Activated CD4-positive, alpha-beta T cell treated with anti-CD3 and anti-CD28 coated beads, Interleukin-2, amount 10 ng/mL, durations not matched to agents 24 days and 14 days (primary cell): ENCODE measurements at regions not wholly inside any gene's neighbourhood (a gene's known extent, or its start where the extent isn't known, plus 50 kb on each side); places are given as distances from the start of the nearest gene placed in this dataset.

ENCODE experiments used
- DNase-seq: peaks from one replicate; pipeline ENCODE4 v3.0.0; 2022
- H3K27ac Mint-ChIP-seq: one replicate; pipeline ENCODE4 v1.8.0; 2022; ENCODE audit warnings: mild to moderate bottlenecking, mixed read lengths
- H3K27me3 Mint-ChIP-seq: one replicate; pipeline ENCODE4 v1.8.0; 2022; ENCODE audit warnings: mixed read lengths
- H3K36me3 Mint-ChIP-seq: one replicate; pipeline ENCODE4 v1.8.0; 2022; ENCODE audit warnings: low read depth, mild to moderate bottlenecking, mixed read lengths
- H3K4me1 Mint-ChIP-seq: one replicate; pipeline ENCODE4 v1.8.0; 2021; ENCODE audit warnings: mixed read lengths
- H3K4me3 Mint-ChIP-seq: one replicate; pipeline ENCODE4 v1.8.0; 2022; ENCODE audit warnings: mild to moderate bottlenecking, moderate library complexity, mixed read lengths
- H3K9me3 Mint-ChIP-seq: one replicate; pipeline ENCODE4 v1.8.0; 2021; ENCODE audit warnings: mixed read lengths
- intact Hi-C: fragments of 100-400 bp; cut with micrococcal nuclease; formaldehyde crosslinking; loops from one replicate; pipeline ENCODE4 v1.15.1; 2023

DNA sequence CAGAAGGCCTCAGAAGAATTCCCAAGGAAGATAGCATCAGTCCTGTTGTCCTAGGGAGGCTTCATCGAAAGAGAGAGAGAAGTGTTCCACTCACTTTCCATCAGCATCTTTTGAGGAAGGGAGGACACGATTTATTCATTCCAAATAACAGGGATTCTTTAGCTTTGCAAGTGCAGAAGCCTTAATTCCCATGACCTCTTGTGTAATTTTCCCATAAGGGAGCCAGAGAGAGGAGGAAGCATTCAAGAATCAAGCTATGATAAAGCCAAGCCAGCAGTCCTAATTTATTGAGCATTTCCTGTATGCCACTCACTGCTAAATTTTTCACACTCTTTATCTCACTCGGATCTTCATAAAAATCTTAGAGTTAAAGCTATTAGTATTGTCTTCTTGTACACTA is 169.7 kb upstream of the MITF start:
- no peaks in the 10 kb centered on the region for H3K4me1 Mint-ChIP-seq
- intact Hi-C loops = no loop called here
- DNase-seq = no peak
- no peak overlapping the region for H3K4me3 Mint-ChIP-seq
- no peaks in the 10 kb centered on the region for H3K27me3 Mint-ChIP-seq
- peaks cover 6% of the 10 kb centered on the region for H3K9me3 Mint-ChIP-seq
- no peaks in the 10 kb centered on the region for H3K36me3 Mint-ChIP-seq
- no peak overlapping the region for H3K27ac Mint-ChIP-seq

- H3K4me1 Mint-ChIP-seq = no peaks in the 10 kb centered on the region
- intact Hi-C loops = no loop called here
- no peak overlapping the region for H3K4me3 Mint-ChIP-seq
- no peak overlapping the region for H3K27ac Mint-ChIP-seq
- H3K9me3 Mint-ChIP-seq = peaks cover 6% of the 10 kb centered on the region
- DNase-seq = no peak
- no peaks in the 10 kb centered on the region for H3K27me3 Mint-ChIP-seq
- no peaks in the 10 kb centered on the region for H3K36me3 Mint-ChIP-seq
Measured at GRCh38 chr3:69568951-69569350, 170.3 kb upstream of the MITF start.

GRCh38 chr3:69568458-69568857 is 170.8 kb upstream of the MITF start:
- no peak for DNase-seq
- Mint-ChIP-seq H3K27ac (no peak overlapping the region), H3K9me3 (peaks cover 6% of the 10 kb centered on the region), H3K27me3 (no peaks in the 10 kb centered on the region), H3K36me3 (no peaks in the 10 kb centered on the region), H3K4me1 (no peaks in the 10 kb centered on the region), H3K4me3 (no peak overlapping the region)
- intact Hi-C loops = no loop called here

DNA sequence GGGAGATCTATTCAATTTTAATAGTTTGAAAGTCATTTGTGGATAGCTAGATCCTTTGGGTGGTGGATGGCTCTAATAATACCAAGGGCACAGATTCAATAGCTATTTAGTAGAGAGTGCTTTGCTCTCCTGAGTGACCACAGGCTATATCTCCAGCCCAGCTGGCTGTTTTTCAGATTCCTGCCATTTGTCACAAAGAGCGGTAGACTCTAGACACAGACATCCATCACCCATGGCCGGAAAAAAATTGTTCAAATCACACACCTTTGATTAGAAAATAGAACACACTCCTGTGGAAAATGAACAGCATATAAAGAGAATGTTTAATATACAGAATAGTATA is 171.6 kb upstream of the MITF start:
- Mint-ChIP-seq H3K27me3 (no peaks in the 10 kb centered on the region), H3K9me3 (peaks cover 6% of the 10 kb centered on the region), H3K27ac (no peak overlapping the region), H3K36me3 (no peaks in the 10 kb centered on the region), H3K4me1 (no peaks in the 10 kb centered on the region), H3K4me3 (no peak overlapping the region)
- intact Hi-C loops = no loop called here
- DNase-seq = no peak

DNA sequence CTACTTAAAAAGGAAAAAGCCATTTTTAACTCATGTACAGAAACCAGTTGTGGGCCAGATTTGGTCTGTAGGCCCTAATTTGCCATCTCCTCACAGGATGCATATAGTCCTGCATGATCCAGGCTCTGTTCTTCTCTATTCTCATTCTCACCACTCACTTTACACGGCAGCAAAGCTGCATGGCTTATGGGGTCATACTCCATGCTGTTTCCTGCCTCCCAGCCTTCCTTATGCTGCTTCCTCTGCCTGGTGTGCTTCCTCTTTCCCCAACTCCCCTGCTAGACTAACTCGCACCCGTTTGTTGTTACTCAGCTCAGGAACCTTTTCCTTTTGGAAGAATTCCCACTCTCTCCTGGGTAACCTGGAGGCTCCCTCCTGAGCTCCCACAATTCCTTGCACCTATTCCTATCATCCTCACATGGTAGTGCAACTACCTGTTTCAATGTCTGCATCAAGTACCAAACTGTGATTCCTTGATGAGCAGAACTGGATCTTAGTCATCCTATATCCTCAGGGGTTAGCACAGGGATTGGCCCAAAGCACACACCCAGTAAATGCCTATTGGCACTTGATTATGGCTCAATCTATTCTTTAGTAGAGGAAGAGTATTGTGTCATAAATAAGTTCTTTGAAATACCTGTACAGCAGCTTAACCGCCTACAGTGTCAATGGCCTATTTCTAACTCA is 172.1 kb upstream of the MITF start:
- intact Hi-C loops = no loop called here
- Mint-ChIP-seq H3K27ac (no peak overlapping the region), H3K36me3 (no peaks in the 10 kb centered on the region), H3K9me3 (peaks cover 6% of the 10 kb centered on the region), H3K27me3 (no peaks in the 10 kb centered on the region), H3K4me3 (no peak overlapping the region), H3K4me1 (no peaks in the 10 kb centered on the region)
- no peak for DNase-seq

DNA sequence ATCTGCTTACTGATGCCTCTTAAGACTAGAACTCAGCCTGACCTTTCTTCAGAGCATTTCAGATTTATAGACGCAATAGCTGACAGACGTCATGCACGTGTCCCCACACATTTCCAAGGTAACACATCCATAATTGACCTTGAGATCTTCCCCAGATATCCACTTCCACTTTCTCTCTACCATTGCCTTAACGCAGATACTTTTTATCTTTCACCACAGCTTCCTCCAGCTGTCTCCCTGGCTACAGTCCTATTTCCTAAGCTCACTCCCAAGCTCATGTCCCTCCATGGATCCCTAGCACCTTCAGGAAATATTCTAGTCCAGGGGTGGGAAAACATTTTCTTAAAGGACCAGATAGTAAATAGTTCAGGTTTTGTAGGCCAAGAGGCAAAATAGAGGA is 173.0 kb upstream of the MITF start:
- Mint-ChIP-seq H3K9me3 (peaks cover 6% of the 10 kb centered on the region), H3K4me3 (no peak overlapping the region)

DNA sequence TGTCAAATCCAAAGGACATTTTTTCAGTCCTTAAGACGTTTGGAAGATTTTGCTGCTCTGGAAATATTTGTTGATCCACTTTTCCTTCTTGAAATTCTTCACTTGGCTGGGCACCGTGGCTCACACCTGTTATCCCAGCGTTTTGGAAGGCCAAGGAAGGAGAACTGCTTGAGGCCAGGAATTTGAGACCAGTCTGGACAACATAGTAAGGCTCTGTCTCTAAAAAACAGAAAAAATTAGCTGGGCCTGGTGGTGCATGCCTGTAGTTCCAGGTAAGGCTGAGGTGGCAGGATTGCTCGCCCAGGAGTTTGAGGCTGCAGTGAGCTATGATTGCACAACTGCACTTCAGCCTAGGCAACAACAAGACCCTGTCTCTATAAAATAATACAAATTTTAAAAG is 173.9 kb upstream of the MITF start:
- intact Hi-C loops = no loop called here
- DNase-seq = no peak
- no peaks in the 10 kb centered on the region for H3K36me3 Mint-ChIP-seq
- H3K4me3 Mint-ChIP-seq = no peak overlapping the region
- no peaks in the 10 kb centered on the region for H3K4me1 Mint-ChIP-seq
- no peaks in the 10 kb centered on the region for H3K27me3 Mint-ChIP-seq
- peaks cover 6% of the 10 kb centered on the region for H3K9me3 Mint-ChIP-seq
- no peak overlapping the region for H3K27ac Mint-ChIP-seq

More for the DNA sequence above, 173.0 kb upstream of the MITF start:
- no peaks in the 10 kb centered on the region for H3K27me3 Mint-ChIP-seq
- no peaks in the 10 kb centered on the region for H3K4me1 Mint-ChIP-seq
- no peaks in the 10 kb centered on the region for H3K36me3 Mint-ChIP-seq
- intact Hi-C loops = no loop called here
- no peak for DNase-seq
- H3K27ac Mint-ChIP-seq = no peak overlapping the region

- Mint-ChIP-seq H3K27me3 (no peaks in the 10 kb centered on the region), H3K27ac (no peak overlapping the region), H3K36me3 (no peaks in the 10 kb centered on the region), H3K4me1 (no peaks in the 10 kb centered on the region), H3K9me3 (peaks cover 6% of the 10 kb centered on the region), H3K4me3 (no peak overlapping the region)
- intact Hi-C loops = no loop called here
- DNase-seq = no peak
Measured at GRCh38 chr3:69563981-69564380, 175.3 kb upstream of the MITF start.

DNA sequence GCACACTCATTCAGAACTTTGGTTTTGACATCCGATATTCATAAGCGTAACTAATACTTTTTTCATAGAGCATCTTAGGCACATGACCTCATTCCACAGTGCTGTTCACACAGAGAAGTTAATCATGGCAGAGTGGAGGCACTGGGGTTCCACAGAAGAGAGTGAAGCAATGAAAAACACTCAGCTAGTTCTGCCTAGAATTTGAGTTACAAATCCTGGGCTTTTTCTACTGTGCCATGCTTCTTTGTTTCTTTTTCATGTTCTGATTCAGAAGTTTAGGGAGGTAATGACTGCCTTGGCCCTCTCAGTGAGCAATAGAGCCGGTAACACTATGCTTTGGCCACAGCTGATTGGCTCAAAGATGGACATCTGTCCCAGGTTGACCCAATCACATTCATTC is 176.1 kb upstream of the MITF start:
- Mint-ChIP-seq H3K4me1 (no peaks in the 10 kb centered on the region), H3K4me3 (no peak overlapping the region), H3K27ac (no peak overlapping the region), H3K27me3 (no peaks in the 10 kb centered on the region), H3K36me3 (no peaks in the 10 kb centered on the region), H3K9me3 (peaks cover 6% of the 10 kb centered on the region)
- intact Hi-C loops = no loop called here
- DNase-seq = no peak

DNA sequence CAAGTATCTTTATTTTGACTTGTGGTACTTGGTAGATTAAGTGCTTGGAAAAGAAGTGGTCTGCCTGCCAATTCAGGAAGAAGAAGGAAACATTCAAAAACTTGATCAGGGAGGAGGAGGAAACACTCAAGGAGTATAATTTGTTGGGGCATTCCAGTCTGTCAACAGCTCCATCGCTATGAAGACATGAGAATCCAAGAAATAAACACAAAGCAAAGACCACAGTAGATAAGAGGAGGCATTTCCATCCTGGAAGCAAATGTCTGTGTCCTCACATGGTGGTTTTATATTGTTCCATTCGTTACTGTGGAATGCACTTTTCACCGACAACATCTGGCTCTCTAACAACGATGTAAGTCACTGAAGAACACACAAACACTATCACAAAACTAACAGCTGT is 176.1 kb upstream of the FRMD4B start:
- intact Hi-C loops = no loop called here
- H3K4me1 Mint-ChIP-seq = no peaks in the 10 kb centered on the region
- H3K27ac Mint-ChIP-seq = no peak overlapping the region
- no peaks in the 10 kb centered on the region for H3K36me3 Mint-ChIP-seq
- H3K27me3 Mint-ChIP-seq = no peaks in the 10 kb centered on the region
- peaks cover under 1% of the 10 kb centered on the region for H3K9me3 Mint-ChIP-seq
- DNase-seq = no peak
- H3K4me3 Mint-ChIP-seq = no peak overlapping the region

DNA sequence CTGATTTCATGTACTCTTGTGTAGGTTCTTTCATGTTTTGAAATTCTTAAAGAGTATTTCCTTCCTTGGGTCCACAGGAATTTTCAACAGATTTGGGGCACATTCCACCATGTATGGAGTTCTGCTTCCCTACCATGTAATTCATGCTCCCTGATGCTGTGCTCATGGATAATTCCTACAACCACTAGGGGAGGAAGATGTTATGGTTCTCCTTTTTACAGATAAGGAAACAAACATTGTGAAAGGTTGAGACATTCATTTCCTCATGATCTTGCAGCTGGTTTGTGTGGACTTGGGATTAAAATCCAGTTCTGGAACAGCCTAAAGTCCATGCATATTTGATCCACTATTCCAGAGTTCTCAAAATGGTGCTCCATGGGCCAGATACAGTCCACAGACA is 174.9 kb upstream of the FRMD4B start:
- H3K9me3 Mint-ChIP-seq = no peaks in the 10 kb centered on the region
- H3K4me3 Mint-ChIP-seq = no peak overlapping the region

GRCh38 chr3:69560116-69560515 is 174.2 kb upstream of the FRMD4B start:
- H3K9me3 Mint-ChIP-seq = no peaks in the 10 kb centered on the region
- no peak overlapping the region for H3K27ac Mint-ChIP-seq
- DNase-seq = no peak
- H3K4me3 Mint-ChIP-seq = no peak overlapping the region
- H3K36me3 Mint-ChIP-seq = no peaks in the 10 kb centered on the region
- H3K4me1 Mint-ChIP-seq = no peaks in the 10 kb centered on the region
- no peaks in the 10 kb centered on the region for H3K27me3 Mint-ChIP-seq
- intact Hi-C loops = no loop called here

More for the DNA sequence above, 174.9 kb upstream of the FRMD4B start:
- Mint-ChIP-seq H3K27me3 (no peaks in the 10 kb centered on the region), H3K4me1 (no peaks in the 10 kb centered on the region), H3K36me3 (no peaks in the 10 kb centered on the region), H3K27ac (no peak overlapping the region)
- no peak for DNase-seq
- intact Hi-C loops = no loop called here

- no peak overlapping the region for H3K27ac Mint-ChIP-seq
- H3K27me3 Mint-ChIP-seq = no peaks in the 10 kb centered on the region
- H3K9me3 Mint-ChIP-seq = no peaks in the 10 kb centered on the region
- DNase-seq = no peak
- H3K4me3 Mint-ChIP-seq = no peak overlapping the region
- H3K4me1 Mint-ChIP-seq = no peaks in the 10 kb centered on the region
- no peaks in the 10 kb centered on the region for H3K36me3 Mint-ChIP-seq
- intact Hi-C loops = no loop called here
Measured at GRCh38 chr3:69558912-69559311, 173.0 kb upstream of the FRMD4B start.

- DNase-seq = no peak
- H3K27me3 Mint-ChIP-seq = no peaks in the 10 kb centered on the region
- H3K4me3 Mint-ChIP-seq = no peak overlapping the region
- H3K9me3 Mint-ChIP-seq = no peaks in the 10 kb centered on the region
- H3K36me3 Mint-ChIP-seq = no peaks in the 10 kb centered on the region
- intact Hi-C loops = no loop called here
- no peak overlapping the region for H3K27ac Mint-ChIP-seq
- no peaks in the 10 kb centered on the region for H3K4me1 Mint-ChIP-seq
Measured at GRCh38 chr3:69554576-69554975, 168.7 kb upstream of the FRMD4B start.

- no peak for DNase-seq
- H3K4me1 Mint-ChIP-seq = no peaks in the 10 kb centered on the region
- no peak overlapping the region for H3K27ac Mint-ChIP-seq
- H3K4me3 Mint-ChIP-seq = no peak overlapping the region
- intact Hi-C loops = no loop called here
- no peaks in the 10 kb centered on the region for H3K9me3 Mint-ChIP-seq
- H3K36me3 Mint-ChIP-seq = no peaks in the 10 kb centered on the region
- no peaks in the 10 kb centered on the region for H3K27me3 Mint-ChIP-seq
Measured at GRCh38 chr3:69553888-69554287, 168.0 kb upstream of the FRMD4B start.
